Astrocyte (in vitro differentiated cells and primary cell): ENCODE measurements at regions not wholly inside any gene's neighbourhood (a gene's known extent, or its start where the extent isn't known, plus 50 kb on each side); places are given as distances from the start of the nearest gene placed in this dataset.

ENCODE experiments used
- DNase-seq: peaks from one replicate; pipeline ENCODE4 v3.0.0-alpha.2; 2010; ENCODE audit warnings: low read depth
- FAIRE-seq: peaks from 2 replicates; lab custom pipeline; 2011; peaks lifted over from hg19 to GRCh38; lab: Jason Lieb, UNC
- H2AFZ ChIP-seq: 2 replicates; pipeline ENCODE4 v1.6.0; 2012; ENCODE audit warnings: low read depth, low read length, inconsistent platforms
- H3K27ac ChIP-seq: 2 replicates; pipeline ENCODE4 v1.5.1; 2011; ENCODE audit warnings: low read depth, low read length, inconsistent platforms
- H3K27me3 ChIP-seq: 2 replicates; pipeline ENCODE4 v1.6.0; 2011; ENCODE audit warnings: low read length, inconsistent platforms; ENCODE audit not compliant: insufficient read depth
- H3K36me3 ChIP-seq: 2 replicates; pipeline ENCODE4 v1.5.1; 2011; ENCODE audit warnings: low read length, inconsistent platforms; ENCODE audit not compliant: insufficient read depth
- H3K4me1 ChIP-seq: 2 replicates; pipeline ENCODE4 v1.5.1; 2011; ENCODE audit warnings: low read length, inconsistent platforms; ENCODE audit not compliant: insufficient read depth
- H3K4me2 ChIP-seq: 2 replicates; pipeline ENCODE4 v1.6.0; 2012; ENCODE audit warnings: low read length, inconsistent platforms
- H3K4me3 ChIP-seq: 2 replicates; pipeline ENCODE4 v1.5.1; 2011; ENCODE audit warnings: low read depth, mild to moderate bottlenecking, low read length, inconsistent platforms; ENCODE audit not compliant: insufficient read depth
- H3K79me2 ChIP-seq: 2 replicates; pipeline ENCODE4 v1.6.0; 2012; ENCODE audit warnings: mild to moderate bottlenecking, low read length, inconsistent platforms; ENCODE audit not compliant: insufficient read depth
- H3K9ac ChIP-seq: 2 replicates; pipeline ENCODE4 v1.6.0; 2012; ENCODE audit warnings: mild to moderate bottlenecking, low read length, inconsistent platforms
- H3K9me3 ChIP-seq: 2 replicates; pipeline ENCODE4 v1.5.1; 2012; ENCODE audit warnings: low read depth, mild to moderate bottlenecking, low read length, inconsistent platforms; ENCODE audit not compliant: insufficient read depth
- H4K20me1 ChIP-seq: 2 replicates; pipeline ENCODE4 v1.6.0; 2012; ENCODE audit warnings: low read length, inconsistent platforms; ENCODE audit not compliant: insufficient read depth
- H3K27ac Mint-ChIP-seq: one replicate; pipeline ENCODE4 v1.8.0; 2021; ENCODE audit warnings: mild to moderate bottlenecking, mixed read lengths; ENCODE audit not compliant: unreplicated experiment
- H3K27me3 Mint-ChIP-seq: one replicate; pipeline ENCODE4 v1.8.0; 2021; ENCODE audit warnings: low read depth, mixed read lengths; ENCODE audit not compliant: unreplicated experiment
- H3K36me3 Mint-ChIP-seq: one replicate; pipeline ENCODE4 v1.8.0; 2021; ENCODE audit warnings: low read depth, mixed read lengths; ENCODE audit not compliant: unreplicated experiment
- H3K4me1 Mint-ChIP-seq: one replicate; pipeline ENCODE4 v1.8.0; 2021; ENCODE audit warnings: low read depth, mixed read lengths; ENCODE audit not compliant: unreplicated experiment
- H3K4me3 Mint-ChIP-seq: one replicate; pipeline ENCODE4 v1.8.0; 2021; ENCODE audit warnings: mild to moderate bottlenecking, moderate library complexity, mixed read lengths; ENCODE audit not compliant: unreplicated experiment
- H3K9me3 Mint-ChIP-seq: one replicate; pipeline ENCODE4 v1.8.0; 2021; ENCODE audit warnings: mild to moderate bottlenecking, mixed read lengths; ENCODE audit not compliant: unreplicated experiment
- EZH2 ChIP-seq: IDR thresholded peaks from 2 replicates; pipeline ENCODE4 v1.6.1; 2012; ENCODE audit warnings: mild to moderate bottlenecking, low read length, inconsistent platforms; ENCODE audit not compliant: insufficient read depth
- TF ChIP-seq, protein P1 (sequence below): IDR thresholded peaks from 2 replicates; pipeline ENCODE4 v1.5.1; 2011; ENCODE audit warnings: low read depth, mild to moderate bottlenecking, inconsistent platforms, low read length, moderate library complexity; ENCODE audit not compliant: insufficient read depth

DNA sequence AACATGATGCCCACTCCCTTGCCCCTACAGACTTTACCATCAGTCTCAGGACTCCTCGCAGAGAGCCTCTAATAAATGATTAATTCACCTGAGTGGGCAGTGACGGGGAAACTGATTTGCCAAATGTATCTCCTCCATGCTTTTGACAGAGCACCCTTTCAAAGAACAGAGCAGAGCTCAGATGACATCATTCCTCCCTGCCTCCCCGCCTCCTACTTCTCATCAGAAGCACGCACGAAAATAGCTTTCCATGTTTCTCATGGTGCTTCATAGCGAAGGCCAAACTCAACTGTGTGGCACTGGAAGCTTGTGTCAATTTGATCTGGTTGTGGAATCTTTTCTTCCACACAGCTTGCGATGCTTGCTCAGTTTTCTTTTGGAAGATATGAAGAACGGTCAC is 442.5 kb downstream of the RPS24 start:
- no peaks in the 10 kb centered on the region for H3K4me1 ChIP-seq
- TF ChIP-seq, protein P1, sequence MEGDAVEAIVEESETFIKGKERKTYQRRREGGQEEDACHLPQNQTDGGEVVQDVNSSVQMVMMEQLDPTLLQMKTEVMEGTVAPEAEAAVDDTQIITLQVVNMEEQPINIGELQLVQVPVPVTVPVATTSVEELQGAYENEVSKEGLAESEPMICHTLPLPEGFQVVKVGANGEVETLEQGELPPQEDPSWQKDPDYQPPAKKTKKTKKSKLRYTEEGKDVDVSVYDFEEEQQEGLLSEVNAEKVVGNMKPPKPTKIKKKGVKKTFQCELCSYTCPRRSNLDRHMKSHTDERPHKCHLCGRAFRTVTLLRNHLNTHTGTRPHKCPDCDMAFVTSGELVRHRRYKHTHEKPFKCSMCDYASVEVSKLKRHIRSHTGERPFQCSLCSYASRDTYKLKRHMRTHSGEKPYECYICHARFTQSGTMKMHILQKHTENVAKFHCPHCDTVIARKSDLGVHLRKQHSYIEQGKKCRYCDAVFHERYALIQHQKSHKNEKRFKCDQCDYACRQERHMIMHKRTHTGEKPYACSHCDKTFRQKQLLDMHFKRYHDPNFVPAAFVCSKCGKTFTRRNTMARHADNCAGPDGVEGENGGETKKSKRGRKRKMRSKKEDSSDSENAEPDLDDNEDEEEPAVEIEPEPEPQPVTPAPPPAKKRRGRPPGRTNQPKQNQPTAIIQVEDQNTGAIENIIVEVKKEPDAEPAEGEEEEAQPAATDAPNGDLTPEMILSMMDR, result no peak
- TF ChIP-seq EZH2, result no peak

DNA sequence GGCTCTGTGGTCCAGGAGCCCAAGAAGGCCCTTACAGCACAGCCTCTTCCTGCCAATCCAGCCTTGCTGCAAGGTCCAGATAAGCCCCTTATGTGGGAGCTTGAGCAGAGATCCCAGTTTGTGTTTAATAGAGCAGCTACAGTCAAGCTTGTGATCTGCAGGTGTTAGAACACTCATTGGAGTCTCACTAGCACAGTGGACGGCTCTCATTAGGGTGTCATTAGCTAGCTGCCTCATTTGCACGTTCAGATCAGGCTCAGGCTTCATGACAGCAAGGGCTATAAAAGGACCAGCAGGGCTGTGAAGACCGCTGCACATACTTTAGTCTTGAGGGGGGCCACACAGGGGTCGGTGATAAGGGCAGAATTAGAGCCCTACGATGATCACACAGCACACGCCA is 443.2 kb downstream of the RPS24 start:
- no peak overlapping the region for H2AFZ ChIP-seq
- H3K9me3 ChIP-seq, result no peaks in the 10 kb centered on the region
- H3K27ac ChIP-seq, result no peak overlapping the region
- H3K27ac Mint-ChIP-seq, result no peak overlapping the region
- H3K27me3 Mint-ChIP-seq, result peaks cover 35% of the 10 kb centered on the region
- DNase-seq, result no peak
- H3K9me3 Mint-ChIP-seq, result peaks cover 2% of the 10 kb centered on the region
- FAIRE-seq, result no peak
- no peak overlapping the region for H3K4me3 ChIP-seq
- H3K27me3 ChIP-seq, result no peaks in the 10 kb centered on the region
- H3K36me3 ChIP-seq, result no peaks in the 10 kb centered on the region
- H4K20me1 ChIP-seq, result no peaks in the 10 kb centered on the region
- no peak overlapping the region for H3K4me3 Mint-ChIP-seq
- no peak overlapping the region for H3K9ac ChIP-seq
- no peaks in the 10 kb centered on the region for H3K4me1 ChIP-seq
- H3K4me1 Mint-ChIP-seq, result no peaks in the 10 kb centered on the region
- no peaks in the 10 kb centered on the region for H3K36me3 Mint-ChIP-seq
- no peaks in the 10 kb centered on the region for H3K79me2 ChIP-seq
- no peak overlapping the region for H3K4me2 ChIP-seq
- TF ChIP-seq, protein P1, result no peak
- TF ChIP-seq EZH2, result no peak

More for the DNA sequence above, 442.5 kb downstream of the RPS24 start:
- Mint-ChIP-seq H3K4me3 (no peak overlapping the region), H3K27me3 (peaks cover 42% of the 10 kb centered on the region), H3K36me3 (no peaks in the 10 kb centered on the region), H3K4me1 (no peaks in the 10 kb centered on the region), H3K9me3 (peaks cover 2% of the 10 kb centered on the region), H3K27ac (no peak overlapping the region)
- no peak for DNase-seq
- no peak for FAIRE-seq
- H3K36me3 ChIP-seq, result no peaks in the 10 kb centered on the region
- no peaks in the 10 kb centered on the region for H3K27me3 ChIP-seq
- H3K27ac ChIP-seq, result no peak overlapping the region
- H3K79me2 ChIP-seq, result no peaks in the 10 kb centered on the region
- no peak overlapping the region for H3K9ac ChIP-seq
- no peaks in the 10 kb centered on the region for H3K9me3 ChIP-seq
- H4K20me1 ChIP-seq, result no peaks in the 10 kb centered on the region
- no peak overlapping the region for H3K4me2 ChIP-seq
- no peak overlapping the region for H3K4me3 ChIP-seq
- no peak overlapping the region for H2AFZ ChIP-seq

DNA sequence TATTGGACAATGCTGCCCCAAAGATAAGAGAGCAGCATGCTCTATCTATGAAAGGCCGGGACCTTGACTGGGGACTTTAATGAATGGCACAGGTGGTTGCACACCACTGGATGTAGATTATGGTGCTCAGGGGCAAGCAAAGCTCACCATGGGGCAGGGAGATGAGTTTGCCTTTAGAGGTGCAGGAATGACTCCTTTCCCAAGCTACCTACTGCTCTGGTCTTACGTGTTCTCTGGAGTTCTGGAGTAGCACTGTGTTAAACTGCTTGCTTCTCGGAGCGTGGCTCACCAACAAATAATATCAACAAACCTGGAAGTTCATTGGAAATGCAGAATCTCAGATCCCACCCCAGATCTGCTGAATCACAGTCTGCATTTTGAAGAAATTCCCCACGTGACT is 445.3 kb downstream of the RPS24 start:
- no peak overlapping the region for H3K27ac Mint-ChIP-seq
- no peak overlapping the region for H2AFZ ChIP-seq
- FAIRE-seq (no peak), DNase-seq (no peak)
- H3K27me3 ChIP-seq, result no peaks in the 10 kb centered on the region
- no peak overlapping the region for H3K4me2 ChIP-seq
- no peaks in the 10 kb centered on the region for H3K36me3 Mint-ChIP-seq
- H3K36me3 ChIP-seq, result no peaks in the 10 kb centered on the region
- no peak overlapping the region for H3K4me3 Mint-ChIP-seq
- no peaks in the 10 kb centered on the region for H3K4me1 ChIP-seq
- H4K20me1 ChIP-seq, result no peaks in the 10 kb centered on the region
- no peak overlapping the region for H3K9ac ChIP-seq
- no peaks in the 10 kb centered on the region for H3K4me1 Mint-ChIP-seq
- H3K9me3 Mint-ChIP-seq, result peaks cover 2% of the 10 kb centered on the region
- no peak overlapping the region for H3K4me3 ChIP-seq
- H3K9me3 ChIP-seq, result no peaks in the 10 kb centered on the region
- no peak for TF ChIP-seq EZH2
- TF ChIP-seq, protein P1, result no peak
- H3K79me2 ChIP-seq, result no peaks in the 10 kb centered on the region
- peaks cover 33% of the 10 kb centered on the region for H3K27me3 Mint-ChIP-seq
- no peak overlapping the region for H3K27ac ChIP-seq
